ENCODE measurements at regions not wholly inside any gene's neighbourhood (a gene's known extent, or its start where the extent isn't known, plus 50 kb on each side); places are given as distances from the start of the nearest gene placed in this dataset.

- no peak for TF ChIP-seq CTCF (IDR thresholded peaks at IDR 0.05; ENCODE audit: unreplicated experiment)
- Mint-ChIP-seq H3K36me3 (ENCODE audit: insufficient read depth, unreplicated experiment) (no peaks in the 10 kb centered on the region), H3K9me3 (ENCODE audit: unreplicated experiment) (no peaks in the 10 kb centered on the region), H3K27me3 (ENCODE audit: insufficient read depth, unreplicated experiment) (peaks cover 35% of the 10 kb centered on the region), H3K4me1 (ENCODE audit: insufficient read depth, unreplicated experiment) (no peaks in the 10 kb centered on the region), H3K4me3 (ENCODE audit: unreplicated experiment) (no peak overlapping the region), H3K27ac (ENCODE audit: low read depth, unreplicated experiment) (no peak overlapping the region)
- no TSS peak for BruUV-seq (replicated peaks)
- POLR2A ChIA-PET = no interaction called here
- intact Hi-C loops (cut with micrococcal nuclease) = no loop called here
- CTCF ChIA-PET = interaction anchor here (0.6 to 1.3 kb wide), 4 partner anchors 19 to 1125 kb away, joined by 3 to 4 read pairs (median 3); no protein-coding TSS in a partner anchor
- DNase-seq (ENCODE audit: unreplicated experiment) = no peak
Observed at GRCh38 chr10:25877296-25877695, 56.7 kb upstream of the MYO3A start.
